ENCODE measurements at regions not wholly inside any gene's neighbourhood (a gene's known extent, or its start where the extent isn't known, plus 50 kb on each side); places are given as distances from the start of the nearest gene placed in this dataset.

GRCh38 chr4:145346081-145346480 is 135.6 kb upstream of the SMAD1 start:
- no peak for DNase-seq

- no peak for DNase-seq
Measured at GRCh38 chr4:145345401-145345800, 136.3 kb upstream of the SMAD1 start.

- no peak for DNase-seq
Measured at GRCh38 chr4:145341381-145341780, 140.3 kb upstream of the SMAD1 start.

GRCh38 chr4:145340071-145340675 is 141.5 kb upstream of the SMAD1 start:
- no peak for DNase-seq

- DNase-seq, result no peak
Measured at GRCh38 chr4:145339075-145339725, 142.5 kb upstream of the SMAD1 start.

GRCh38 chr4:145338568-145338967 is 143.1 kb upstream of the SMAD1 start:
- no peak for DNase-seq

- no peak for DNase-seq
Measured at GRCh38 chr4:145337391-145337790, 144.3 kb upstream of the SMAD1 start.

GRCh38 chr4:145333786-145334185 is 147.9 kb upstream of the SMAD1 start:
- DNase-seq, result no peak

- DNase-seq, result no peak
Measured at GRCh38 chr4:145326491-145326890, 146.1 kb upstream of the OTUD4 start.

GRCh38 chr4:145324161-145324560 is 143.8 kb upstream of the OTUD4 start:
- DNase-seq, result no peak

- no peak for DNase-seq
Measured at GRCh38 chr4:145320294-145320693, 139.9 kb upstream of the OTUD4 start.

GRCh38 chr4:145319751-145320150 is 139.4 kb upstream of the OTUD4 start:
- no peak for DNase-seq

- no peak for DNase-seq
Measured at GRCh38 chr4:145316897-145317574, 136.6 kb upstream of the OTUD4 start.

GRCh38 chr4:145315811-145316225 is 135.4 kb upstream of the OTUD4 start:
- no peak for DNase-seq

GRCh38 chr4:145308598-145308997 is 128.2 kb upstream of the OTUD4 start:
- no peak for DNase-seq

GRCh38 chr4:145307763-145308430 is 127.5 kb upstream of the OTUD4 start:
- no peak for DNase-seq

- no peak for DNase-seq
Measured at GRCh38 chr4:145307120-145307519, 126.7 kb upstream of the OTUD4 start.

- DNase-seq, result no peak
Measured at GRCh38 chr4:145302725-145303124, 122.3 kb upstream of the OTUD4 start.

- DNase-seq, result no peak
Measured at GRCh38 chr4:145301386-145302080, 121.1 kb upstream of the OTUD4 start.

GRCh38 chr4:145299380-145300076 is 119.1 kb upstream of the OTUD4 start:
- DNase-seq, result no peak

- no peak for DNase-seq
Measured at GRCh38 chr4:145298885-145299284, 118.5 kb upstream of the OTUD4 start.

- no peak for DNase-seq
Measured at GRCh38 chr4:145297556-145297955, 117.2 kb upstream of the OTUD4 start.

GRCh38 chr4:145295547-145295946 is 115.2 kb upstream of the OTUD4 start:
- DNase-seq, result no peak

Data from SW 1271 (cell line).